ENCODE measurements at regions not wholly inside any gene's neighbourhood (a gene's known extent, or its start where the extent isn't known, plus 50 kb on each side); places are given as distances from the start of the nearest gene placed in this dataset.
"Not testable (repeated sequence)": the region's sequence is repeated elsewhere in the genome, so short reads cannot be mapped to it uniquely, and the experiment has no call there.

DNA sequence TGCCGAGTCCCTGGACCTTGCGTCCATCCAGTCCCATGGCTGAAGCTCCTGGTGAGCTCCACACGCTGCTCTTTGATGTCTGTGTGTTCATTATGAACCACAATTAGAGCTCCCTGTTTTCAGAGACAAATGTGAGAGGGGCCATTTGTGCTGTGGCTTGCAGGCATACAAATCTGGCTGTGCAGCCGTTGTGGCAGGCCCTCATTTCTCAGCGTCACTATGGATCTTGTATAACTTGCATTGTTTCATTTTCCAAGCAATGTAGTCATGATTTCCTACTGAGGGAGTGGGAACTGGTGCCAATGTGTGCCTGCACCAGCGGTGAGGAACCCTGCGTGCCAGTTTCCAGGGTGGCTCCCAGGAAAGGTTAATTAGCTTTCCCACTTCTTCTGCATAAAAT lies 542.6 kb downstream of the TMEM114 start:
- DNase-seq, result no peak

DNA sequence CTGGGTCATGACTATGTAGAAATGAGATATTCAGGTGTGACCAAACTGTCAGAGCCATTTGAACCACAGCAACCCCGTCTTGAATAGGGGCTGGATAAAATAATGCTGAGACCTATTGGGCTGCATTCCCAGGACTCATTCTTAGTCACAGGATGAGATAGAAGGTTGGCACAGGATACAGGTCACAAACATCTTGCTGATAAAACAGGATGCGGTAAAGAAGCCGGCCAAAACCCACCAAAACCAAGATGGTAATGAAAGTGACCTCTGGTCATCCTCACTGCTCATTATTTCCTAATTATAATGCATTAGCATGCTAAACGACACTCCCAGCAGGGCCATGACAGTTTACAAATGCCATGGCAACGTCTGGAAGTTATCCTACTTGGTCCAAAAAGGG lies 545.5 kb downstream of the TMEM114 start:
- no peak for DNase-seq

DNA sequence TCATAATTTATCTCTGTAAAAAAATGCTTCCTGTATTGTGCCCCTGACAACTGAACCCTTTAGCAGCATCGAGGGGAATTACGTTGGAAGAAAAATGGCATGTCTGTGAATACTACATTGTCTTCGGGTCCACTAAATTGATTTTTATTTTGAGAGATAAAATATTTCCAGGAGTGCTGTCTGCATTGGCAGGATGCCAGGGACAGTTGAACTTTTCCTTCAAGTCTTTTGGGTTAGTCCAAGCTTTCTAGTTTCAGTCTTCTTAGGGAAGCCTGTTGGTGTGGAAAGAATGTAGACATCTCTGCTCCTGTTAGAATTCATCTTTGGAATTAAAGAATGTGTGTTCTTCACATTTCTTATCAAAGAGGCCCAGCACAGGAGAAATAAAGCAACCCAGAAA lies 557.9 kb downstream of the TMEM114 start:
- DNase-seq, result no peak

DNA sequence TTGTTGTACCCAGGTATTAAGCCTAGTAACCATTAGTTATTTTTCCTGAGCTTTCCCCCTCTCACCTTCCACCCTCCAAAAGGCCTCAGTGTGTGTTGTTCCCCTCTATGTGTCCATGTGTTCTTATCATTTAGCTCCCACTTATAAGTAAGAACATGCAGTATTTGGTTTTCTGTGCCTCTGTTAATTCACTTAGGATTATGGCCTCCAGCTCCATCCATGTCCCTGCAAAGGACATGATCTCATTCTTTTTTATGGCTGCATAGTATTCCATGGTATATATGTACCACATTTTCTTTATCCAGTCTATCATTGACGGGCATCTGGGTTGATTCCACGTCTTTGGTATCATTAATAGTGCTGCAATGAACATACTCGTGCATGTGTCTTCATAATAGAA lies 560.3 kb downstream of the TMEM114 start:
- not testable (repeated sequence) for DNase-seq

DNA sequence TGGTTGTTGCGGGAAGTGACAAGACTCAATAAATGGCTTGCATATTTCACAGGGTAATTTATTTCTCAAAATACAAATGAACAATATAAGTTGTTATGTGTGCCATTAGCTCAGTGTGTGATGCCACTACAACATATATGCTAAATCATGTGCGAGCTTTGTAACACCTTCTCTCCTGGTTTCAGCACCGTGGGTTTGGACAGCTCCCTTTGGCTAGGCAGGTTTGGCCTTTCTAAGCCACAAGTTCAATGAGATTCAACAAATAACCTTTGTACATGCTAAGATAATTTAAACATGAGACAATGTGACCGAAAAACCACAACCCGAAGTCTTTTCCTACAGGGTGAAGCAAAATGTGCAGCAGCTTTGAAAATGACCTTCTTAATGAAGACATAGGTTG lies 563.9 kb downstream of the TMEM114 start:
- peak; percentile 3 for DNase-seq

DNA sequence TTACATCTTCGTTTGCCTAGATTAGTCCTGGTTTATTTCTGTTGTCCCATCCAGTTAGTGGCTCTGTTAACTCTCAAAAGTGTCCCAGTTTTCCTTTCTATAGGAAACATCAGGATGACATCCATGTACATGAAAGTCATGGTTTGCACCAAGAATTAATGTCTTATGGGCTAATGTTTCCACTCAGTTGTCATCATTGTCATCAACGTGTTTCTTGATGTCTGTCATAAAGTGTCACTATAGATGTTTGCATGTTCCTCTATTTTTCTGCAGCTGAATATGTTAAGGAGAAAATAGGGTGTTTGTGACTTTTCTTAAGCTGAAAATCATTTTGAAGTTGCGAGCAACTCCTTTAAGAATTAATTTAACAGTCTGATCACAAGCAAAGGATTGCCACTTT lies 567.0 kb downstream of the TMEM114 start:
- no peak for DNase-seq

DNA sequence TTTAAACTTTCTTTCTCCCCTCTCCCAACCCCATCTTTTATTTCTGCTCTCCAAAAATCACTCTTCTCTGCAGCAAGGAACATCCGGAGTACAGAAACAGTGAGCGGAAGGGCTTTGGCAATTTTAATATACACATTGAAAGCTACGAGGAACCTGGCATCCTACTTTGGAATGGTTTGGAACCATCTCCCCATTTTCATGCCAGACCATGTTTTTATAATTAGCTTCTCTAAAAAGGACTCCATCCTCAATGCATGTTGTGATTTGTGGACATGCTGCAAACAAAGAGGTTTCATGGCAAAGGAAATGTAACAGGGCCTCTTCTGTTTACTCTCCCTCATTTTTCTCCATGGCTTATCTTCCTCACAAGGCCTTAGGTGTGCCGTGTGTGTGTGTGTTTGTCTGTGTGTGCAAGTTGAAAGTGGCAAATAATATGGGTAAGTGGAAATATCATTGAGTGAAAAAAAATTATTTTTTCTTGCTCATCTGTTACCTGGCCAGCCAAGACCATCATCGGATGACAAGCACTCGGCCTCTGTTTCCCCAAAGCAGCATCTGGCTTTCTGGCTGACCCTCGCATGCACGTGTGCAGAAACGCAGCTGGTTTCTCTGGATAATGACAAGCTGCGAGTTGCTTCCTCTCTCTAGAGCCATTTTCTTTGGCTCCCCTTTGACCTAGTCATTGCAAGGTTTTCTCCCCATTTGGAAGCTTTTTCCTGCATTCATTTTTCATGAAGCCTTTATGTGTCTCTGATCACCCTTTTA lies 585.0 kb downstream of the TMEM114 start:
- no peak for DNase-seq

DNA sequence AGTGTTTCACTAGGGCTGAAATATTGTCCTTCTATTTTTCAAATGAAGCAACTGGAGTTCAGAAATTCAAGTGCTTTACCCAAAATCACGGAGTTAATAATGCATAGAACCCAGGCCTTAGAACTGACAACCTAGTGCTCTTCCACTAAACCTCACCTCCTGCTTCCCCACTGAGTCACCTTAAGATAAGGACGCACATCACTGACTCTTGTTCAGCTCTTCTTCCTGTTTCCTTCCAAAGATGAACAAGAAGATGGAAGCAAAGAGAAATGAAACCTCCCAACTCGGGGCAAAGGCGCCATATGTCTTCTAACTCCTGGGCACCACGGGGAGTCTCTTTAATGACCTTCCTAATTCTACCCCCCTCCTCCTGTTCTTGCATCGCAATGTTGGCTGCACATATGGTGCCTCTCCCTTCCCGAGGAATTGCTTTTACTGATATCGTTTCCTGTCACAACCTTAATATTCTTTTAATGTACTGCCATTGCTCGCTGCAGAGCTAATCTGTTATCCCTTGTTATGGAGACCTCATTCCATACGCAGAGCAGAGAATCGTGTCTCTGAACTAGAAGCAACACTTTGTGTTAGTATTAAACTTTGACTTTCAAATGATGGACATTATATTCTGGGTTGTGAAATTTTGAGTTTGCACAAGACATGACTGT lies 591.4 kb downstream of the TMEM114 start:
- no peak for DNase-seq

DNA sequence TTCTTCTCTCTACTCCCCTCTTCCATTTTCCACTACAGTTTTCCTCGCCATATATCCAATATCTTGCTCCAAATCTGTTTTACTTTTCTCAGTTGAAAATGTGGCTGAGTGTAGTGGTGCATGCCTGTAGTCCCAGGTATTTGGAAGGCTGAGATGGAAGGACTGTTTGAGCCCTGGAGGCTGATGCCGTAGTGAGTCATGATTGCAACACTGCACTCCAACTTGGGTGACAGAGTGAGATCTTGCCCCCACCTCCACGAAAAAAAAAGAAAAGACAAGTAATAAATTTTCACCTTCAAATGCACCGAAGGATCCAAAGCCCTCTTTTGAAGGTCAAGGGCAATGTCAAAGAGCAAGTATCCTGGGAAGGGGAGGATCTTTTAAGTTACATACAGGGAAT lies 592.3 kb downstream of the TMEM114 start:
- DNase-seq, result no peak

DNA sequence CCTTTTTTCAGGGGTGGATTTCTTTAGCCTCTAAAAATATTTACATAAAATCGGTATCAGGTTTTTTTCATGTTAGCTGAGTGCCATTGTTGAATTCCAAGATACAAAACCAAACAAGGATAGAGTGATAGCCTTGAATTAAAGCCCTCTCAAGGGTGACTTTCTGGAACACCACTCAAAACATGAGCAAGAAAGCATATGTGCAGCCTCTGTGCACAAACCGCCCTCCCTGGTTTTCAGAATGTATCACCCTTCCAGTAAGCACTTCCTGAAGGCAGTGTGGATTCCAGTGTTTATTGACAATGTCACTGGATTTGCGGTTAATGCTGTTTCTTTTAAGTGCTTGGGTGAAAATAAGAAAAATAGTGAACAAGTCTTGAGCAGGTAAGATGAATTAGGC lies 597.7 kb downstream of the TMEM114 start:
- no peak for DNase-seq

DNA sequence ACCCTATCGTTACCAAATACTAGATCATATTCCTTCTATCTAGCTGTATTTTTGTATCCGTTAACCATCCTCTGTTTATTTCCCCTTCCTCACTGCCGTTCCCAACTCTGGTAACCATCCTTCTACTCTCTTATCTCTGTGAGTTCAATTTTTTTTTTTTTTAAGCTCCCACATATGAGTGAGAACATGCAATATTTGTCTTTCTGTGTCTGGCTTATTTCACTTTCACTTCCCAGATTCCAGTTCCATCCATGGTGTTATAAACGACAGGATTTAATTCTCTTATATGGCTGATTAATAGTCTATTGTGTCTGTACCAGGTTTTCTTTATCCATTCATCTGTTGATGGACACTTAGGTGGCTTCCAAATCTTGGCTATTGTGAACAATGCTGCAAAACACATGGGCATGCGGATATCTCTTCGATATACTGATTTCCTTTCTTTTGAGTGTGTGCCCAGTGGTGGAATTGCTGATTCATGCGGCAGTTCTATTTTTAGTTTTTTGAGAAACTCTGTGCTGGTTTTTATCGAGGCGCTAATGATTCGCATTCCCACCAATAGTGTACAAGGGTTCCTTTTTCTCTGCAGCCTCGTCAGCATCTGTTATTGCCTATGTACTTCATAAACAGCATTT lies 599.6 kb downstream of the TMEM114 start:
- no peak for DNase-seq

DNA sequence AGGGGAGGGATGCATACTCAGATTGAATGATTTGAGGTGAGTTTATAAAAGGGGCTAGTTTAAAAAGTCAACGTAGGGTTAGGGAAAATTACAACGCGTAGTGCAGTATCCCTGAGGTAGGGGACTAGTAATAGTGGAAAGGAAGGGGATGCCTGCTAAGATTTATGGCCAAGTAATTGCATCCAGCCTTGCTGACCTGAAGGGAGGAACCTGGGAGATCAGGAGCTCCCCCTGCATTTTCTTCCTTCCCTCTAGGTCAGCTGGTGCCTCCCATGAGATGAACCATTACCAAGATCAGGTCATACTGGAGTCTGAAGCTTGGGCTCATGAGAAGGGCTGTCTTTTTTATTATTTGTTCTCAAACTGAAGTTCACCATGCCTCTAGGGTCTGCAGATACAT lies 606.6 kb downstream of the TMEM114 start:
- no peak for DNase-seq

DNA sequence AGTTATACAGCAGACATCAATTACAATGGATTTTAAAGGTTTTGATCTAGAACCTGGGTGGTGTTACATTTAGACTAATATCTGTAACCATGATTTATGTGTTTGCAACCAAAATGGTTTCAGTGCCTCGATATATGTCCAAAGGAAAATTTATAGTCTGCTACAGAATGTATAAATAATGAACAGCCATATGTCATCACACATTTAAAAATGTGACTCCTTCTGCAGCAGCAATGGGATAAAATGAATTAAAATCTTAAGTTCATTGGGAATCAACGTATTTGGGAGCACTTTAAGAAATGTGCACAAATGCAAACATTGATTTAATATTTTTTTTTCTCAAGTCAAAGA lies 610.2 kb downstream of the TMEM114 start:
- DNase-seq, result no peak

DNA sequence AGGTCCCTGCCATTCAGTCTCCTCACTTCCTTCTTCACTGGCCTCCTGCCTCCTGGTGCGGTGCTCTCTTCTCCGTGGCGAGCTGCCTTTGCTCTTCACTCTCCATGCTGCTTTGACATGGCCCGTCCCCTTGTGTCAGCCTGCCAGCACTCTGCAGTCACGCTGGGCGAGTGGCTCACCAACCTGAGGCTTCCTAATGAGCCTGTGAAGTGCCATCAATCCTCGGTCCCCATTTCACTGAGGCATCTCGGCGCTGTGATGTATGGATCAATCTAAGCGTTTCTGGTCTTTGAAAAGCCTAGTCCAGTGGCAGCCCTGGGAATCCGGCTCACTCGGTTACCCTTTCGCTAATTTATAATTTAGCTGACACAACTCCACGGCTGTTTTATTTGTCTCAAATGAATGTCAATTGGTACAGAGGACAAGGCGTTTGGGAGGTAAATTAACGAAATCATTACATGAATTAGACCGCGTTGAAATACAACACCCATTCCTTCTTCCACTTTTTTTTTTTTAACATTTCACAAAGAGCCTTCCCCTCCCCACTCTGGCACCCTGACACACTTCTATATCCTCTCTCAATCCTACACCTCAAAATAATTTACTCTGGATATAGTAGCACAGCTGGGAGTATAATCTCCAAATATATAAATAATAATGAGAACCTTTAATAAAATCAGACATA lies 610.7 kb downstream of the TMEM114 start:
- no peak for DNase-seq

DNA sequence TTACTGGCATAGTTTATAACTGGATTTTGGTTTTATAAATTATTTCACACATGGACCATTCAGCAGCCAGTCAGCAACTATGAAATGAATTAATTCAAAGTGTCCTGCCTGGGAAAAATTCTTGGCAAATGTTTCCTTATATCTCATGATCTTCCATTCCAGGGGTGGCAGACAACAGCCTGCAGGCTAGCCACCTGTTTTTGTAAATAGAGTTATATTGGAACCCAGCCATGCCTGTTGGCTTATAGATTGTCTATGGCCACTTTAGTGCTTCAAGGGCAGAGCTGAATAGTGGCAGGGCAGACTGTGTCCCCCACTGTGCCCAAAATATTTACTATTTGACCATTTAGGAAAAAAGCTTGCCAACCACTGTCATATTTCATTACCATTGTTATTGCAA lies 613.7 kb downstream of the TMEM114 start:
- DNase-seq, result no peak

DNA sequence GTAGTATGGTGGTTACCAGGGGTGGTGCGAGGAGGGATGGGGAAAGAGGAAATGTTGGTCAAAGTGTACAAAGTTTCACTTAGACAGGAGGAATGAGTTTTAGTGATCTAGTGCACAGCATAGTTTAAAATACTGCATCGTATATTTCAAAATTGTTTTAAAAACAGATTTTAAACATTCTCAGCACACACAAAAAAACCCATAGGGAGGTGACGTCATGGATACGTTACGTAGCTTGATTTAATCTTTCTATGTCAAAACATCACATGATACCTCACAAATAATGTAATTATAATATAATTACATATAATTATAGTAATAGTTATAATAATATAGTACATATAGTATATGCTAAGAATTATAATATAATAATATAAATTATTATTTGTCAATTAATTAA lies 614.2 kb downstream of the TMEM114 start:
- DNase-seq, result no peak

DNA sequence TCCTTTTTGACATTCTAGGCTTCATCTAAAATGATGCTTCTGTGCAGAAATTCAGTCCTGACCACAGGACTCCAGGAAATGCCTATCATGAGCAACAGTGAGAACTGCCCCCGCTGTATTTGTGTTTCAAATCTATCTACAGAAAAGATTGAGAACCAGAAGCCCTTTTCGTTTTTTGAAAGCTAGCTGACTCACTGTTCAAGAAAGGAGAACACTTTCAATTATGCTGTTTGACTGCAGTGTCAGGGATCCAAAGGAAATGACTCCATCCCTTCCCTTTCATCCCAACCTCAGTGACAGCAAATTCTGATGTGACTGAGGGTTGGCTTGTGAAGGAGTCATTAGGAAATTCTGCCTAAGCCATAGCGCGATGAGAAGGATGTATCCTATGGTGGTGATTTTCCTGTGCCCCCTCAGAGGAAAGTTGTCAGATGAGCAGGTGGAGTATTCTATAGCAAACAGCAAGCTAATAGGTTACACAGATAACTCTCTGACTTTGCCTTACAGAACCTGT lies 622.3 kb downstream of the TMEM114 start:
- DNase-seq, result no peak

DNA sequence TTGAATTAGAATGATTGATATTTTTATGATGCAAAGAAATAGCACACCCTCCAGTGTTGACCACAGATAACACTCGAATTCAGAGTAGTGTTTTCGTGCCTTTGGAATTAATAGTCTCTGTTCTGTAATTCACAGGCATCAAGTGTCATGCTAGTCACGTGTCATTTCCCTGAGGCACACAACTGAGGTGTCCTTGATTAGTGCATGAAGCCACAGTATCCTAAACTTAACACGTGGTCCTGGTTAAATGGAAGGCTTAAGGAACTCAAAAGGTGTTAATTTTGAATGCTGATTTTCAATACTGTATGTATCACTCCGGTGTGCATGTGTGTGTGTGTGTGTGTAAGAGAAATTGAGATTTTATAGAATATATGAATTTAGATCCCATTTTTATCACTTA lies 625.6 kb downstream of the TMEM114 start:
- no peak for DNase-seq

DNA sequence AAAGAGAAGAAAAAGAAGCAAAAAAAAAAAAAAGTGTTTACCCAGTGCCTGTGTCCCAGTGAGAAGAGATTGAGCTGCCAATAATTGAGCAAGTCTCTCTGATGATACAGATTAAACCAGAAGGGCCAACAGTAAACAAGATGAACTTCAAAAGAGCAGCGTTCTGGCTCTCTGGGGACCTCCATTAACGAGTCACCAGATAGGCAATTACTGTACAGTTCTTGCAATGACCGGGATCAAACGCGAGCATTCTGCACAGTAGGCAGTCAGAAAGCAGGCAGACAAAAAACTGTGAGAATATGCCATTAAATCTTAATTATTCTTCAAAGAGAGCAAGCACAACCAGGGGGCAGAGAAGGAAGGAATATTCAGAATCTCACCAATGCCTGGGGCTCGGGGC lies 626.1 kb downstream of the TMEM114 start:
- no peak for DNase-seq

DNA sequence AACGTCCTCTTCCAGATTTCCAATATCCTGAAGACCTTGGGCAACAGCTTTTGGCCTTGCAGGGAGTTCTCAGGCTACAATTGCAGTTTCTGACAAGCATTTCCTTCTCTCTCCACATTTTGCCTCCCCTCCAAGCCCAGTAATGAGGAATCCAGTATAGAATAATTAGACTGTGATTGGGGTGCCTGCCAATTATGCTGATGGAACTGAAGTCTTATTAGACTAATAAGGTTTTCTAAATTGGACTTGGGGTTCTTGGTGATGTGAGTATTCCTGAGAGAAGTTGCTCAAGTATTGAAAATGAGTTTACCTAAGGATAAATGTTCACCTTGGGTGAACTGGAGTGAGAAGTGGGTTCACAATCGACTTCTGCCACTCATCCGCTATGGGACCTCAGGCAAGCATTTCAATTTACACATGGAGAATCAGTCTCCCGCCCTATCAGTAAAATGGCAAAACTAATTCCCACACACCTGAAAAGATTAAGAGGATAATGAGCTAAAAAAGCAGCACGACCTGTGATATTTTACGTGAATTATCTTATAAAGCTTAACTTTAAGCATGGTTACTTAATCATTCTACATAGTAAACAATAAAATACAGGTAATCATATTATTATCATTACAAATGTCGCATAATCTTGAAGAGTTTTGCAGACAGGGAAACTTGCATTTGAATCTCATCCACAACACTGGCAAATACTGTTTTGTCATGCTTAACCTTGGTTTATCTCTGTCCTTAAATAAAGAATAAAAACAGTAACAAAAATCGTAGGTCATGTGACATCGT lies 628.0 kb downstream of the TMEM114 start:
- no peak for DNase-seq

DNA sequence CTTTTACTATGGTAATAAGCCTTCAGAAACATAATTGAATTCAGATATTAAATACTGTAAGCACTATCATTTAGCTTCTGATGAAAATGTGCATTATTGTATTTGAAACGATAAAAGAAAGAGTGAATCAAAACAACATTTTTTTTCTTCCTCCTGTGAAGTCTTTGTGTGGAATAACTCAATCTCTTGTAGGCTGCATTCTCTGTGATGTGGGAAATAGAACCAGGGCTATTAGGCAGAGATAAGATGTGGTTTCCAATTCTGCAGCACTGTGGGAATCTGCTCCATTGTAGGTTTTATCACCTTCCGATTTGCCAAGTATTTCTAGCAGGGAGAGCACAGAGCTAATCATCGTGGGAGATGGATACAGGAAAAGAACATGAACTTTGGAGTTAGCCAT lies 624.5 kb downstream of the RBFOX1 start:
- no peak for DNase-seq

DNA sequence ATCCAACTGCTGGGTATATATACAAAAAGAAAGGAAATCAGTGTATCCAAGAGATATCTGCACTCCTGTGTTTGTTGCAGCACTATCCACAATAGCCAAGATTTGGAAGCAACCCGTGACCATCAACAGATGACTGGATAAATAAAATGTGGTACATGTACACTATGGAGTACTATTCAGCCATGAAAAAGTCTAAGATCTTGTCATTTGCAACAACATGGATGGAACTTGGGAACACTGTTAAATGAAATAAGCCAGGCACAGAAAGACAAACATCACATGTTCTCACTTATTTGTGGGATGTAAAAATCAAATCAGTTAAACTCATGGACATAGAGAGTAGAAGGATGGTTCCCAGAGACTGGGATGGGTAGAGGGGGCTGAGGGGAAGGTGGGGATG lies 620.7 kb downstream of the RBFOX1 start:
- DNase-seq, result no peak

DNA sequence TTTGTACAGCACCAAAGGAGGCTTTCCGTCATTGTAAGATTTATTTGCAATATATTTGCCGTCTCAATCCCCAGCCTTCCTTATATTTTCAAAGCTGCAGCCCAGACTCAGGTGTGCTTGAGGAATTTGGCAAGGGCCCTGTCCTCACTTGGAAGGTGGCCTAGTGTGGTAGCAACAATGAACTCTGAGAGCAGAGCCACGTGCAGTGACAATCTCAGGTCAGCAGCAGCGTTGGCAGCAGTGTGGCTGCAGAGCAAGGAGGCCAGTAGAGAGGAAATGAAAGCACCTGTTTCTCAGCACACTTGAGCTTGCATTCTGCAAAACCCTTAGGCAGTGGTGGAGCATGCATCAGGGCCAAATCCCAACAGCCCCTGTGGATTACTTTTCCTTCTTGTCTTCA lies 613.5 kb downstream of the RBFOX1 start:
- no peak for DNase-seq
